ENCODE measurements at regions not wholly inside any gene's neighbourhood (a gene's known extent, or its start where the extent isn't known, plus 50 kb on each side); places are given as distances from the start of the nearest gene placed in this dataset.

DNA sequence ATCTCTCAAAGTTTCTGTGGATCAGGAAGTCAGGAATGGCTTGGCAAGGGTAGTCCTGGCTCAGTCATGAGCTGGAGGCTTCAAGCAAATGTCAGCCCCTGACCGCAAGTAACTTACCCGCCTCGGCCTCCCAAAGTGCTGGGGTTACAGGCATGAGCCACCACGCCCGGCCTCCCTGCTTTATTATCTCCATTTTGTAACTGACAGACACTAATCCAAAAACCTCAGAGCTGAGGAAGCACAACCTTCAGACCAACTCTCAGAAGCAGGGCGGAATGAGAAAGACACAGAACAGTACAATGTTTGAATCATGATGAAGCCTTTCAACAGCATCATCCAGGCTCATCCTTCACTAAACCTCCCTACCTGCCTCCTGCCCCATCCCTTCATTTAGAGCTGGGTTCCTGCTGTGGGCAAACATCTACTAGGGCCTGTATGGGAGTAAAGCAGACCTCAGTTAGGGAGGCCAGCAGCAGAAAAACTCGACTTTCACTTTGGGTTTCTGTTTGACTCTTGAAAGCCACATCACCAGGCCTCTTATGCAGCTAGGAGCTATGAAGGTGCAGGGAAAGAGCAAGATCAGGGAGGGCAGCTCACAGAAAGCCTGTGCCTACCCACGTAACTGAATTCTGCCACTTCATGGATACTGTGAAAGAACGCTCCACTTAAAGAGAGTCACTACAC, 84.4 kb upstream of the RAB4A start:
- WGBS = 94% methylated on average over 9 of the region's 9 CpGs
- DNase-seq (no peak), ATAC-seq (no peak)
- no peaks in the 10 kb centered on the region for H3K27me3 ChIP-seq (ENCODE audit: control insufficient read depth, insufficient read depth)
- peaks cover 1% of the 10 kb centered on the region for H3K4me1 ChIP-seq (ENCODE audit: control insufficient read depth, insufficient read depth, low read length)
- intact Hi-C loops (cut with DNase I) = no loop called here
- no peak overlapping the region for H3K4me3 ChIP-seq (ENCODE audit: low read length)
- H3K27ac ChIP-seq (ENCODE audit: low read length) = no peak overlapping the region
- H3K9me3 ChIP-seq (ENCODE audit: control insufficient read depth, low read length) = no peaks in the 10 kb centered on the region

GRCh38 chr1:229190057-229190575, 80.8 kb upstream of the RAB4A start:
- H3K9me3 ChIP-seq (ENCODE audit: control insufficient read depth, low read length) = no peaks in the 10 kb centered on the region
- ATAC-seq (no peak), DNase-seq (no peak)
- intact Hi-C loops (cut with DNase I) = no loop called here
- H3K27ac ChIP-seq (ENCODE audit: low read length) = no peak overlapping the region
- peaks cover 1% of the 10 kb centered on the region for H3K4me1 ChIP-seq (ENCODE audit: control insufficient read depth, insufficient read depth, low read length)
- 71% methylated on average over 1 of the region's 1 CpG for WGBS
- H3K4me3 ChIP-seq (ENCODE audit: low read length) = no peak overlapping the region
- H3K27me3 ChIP-seq (ENCODE audit: control insufficient read depth, insufficient read depth) = no peaks in the 10 kb centered on the region

GRCh38 chr1:229191066-229191674, 79.7 kb upstream of the RAB4A start:
- Histone ChIP-seq H3K9me3 (ENCODE audit: control insufficient read depth, low read length) (no peaks in the 10 kb centered on the region), H3K4me3 (ENCODE audit: low read length) (no peak overlapping the region), H3K27me3 (ENCODE audit: control insufficient read depth, insufficient read depth) (no peaks in the 10 kb centered on the region), H3K27ac (ENCODE audit: low read length) (no peak overlapping the region), H3K4me1 (ENCODE audit: control insufficient read depth, insufficient read depth, low read length) (peaks cover 1% of the 10 kb centered on the region)
- DNase-seq (no peak), ATAC-seq (no peak)
- 70% methylated on average over 3 of the region's 3 CpGs for WGBS
- intact Hi-C loops (cut with DNase I) = no loop called here

DNA sequence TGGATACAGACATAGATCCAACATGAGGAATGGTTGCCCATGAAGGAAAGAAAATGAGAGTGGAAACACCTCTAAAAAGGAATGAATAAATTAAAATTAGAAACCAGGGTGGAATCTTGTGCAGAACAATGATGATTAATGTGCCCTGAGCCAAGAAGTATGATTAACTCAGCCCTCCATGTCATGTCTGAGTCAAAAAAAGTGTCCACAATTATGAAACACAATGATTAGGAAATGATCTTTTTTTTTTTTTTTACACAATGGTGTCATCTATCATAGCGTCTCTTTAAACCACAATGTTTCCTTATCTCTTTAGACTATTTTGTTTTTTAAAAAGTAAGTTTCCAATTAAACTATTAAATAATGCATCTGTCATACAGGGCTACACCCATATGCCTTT, 78.9 kb upstream of the RAB4A start:
- ATAC-seq (no peak), DNase-seq (no peak)
- WGBS = 41% methylated on average over 1 of the region's 1 CpG
- Histone ChIP-seq H3K4me3 (ENCODE audit: low read length) (no peak overlapping the region), H3K9me3 (ENCODE audit: control insufficient read depth, low read length) (no peaks in the 10 kb centered on the region), H3K27ac (ENCODE audit: low read length) (no peak overlapping the region), H3K4me1 (ENCODE audit: control insufficient read depth, insufficient read depth, low read length) (peaks cover 1% of the 10 kb centered on the region), H3K27me3 (ENCODE audit: control insufficient read depth, insufficient read depth) (no peaks in the 10 kb centered on the region)
- intact Hi-C loops (cut with DNase I) = no loop called here

DNA sequence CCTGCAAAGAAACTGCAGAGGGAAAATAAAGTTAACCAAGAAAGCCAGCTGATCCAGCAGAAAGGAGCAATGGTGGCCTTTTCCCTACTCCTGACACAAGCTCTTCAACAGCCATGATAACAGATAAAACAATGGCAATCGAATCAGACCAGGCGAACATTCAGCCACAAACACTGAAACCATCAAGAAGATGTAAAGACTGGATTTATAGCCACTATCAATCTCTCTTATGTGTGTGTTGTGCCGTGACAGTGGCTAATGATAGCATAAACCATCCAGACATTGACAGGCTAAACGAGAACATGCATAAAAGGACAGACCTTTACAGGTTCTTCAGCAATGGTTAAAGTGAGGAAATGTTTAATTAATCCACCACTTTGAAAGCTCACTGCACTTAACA, 78.1 kb upstream of the RAB4A start:
- intact Hi-C loops (cut with DNase I) = no loop called here
- Histone ChIP-seq H3K27me3 (ENCODE audit: control insufficient read depth, insufficient read depth) (no peaks in the 10 kb centered on the region), H3K27ac (ENCODE audit: low read length) (no peak overlapping the region), H3K4me1 (ENCODE audit: control insufficient read depth, insufficient read depth, low read length) (peaks cover 1% of the 10 kb centered on the region), H3K9me3 (ENCODE audit: control insufficient read depth, low read length) (no peaks in the 10 kb centered on the region), H3K4me3 (ENCODE audit: low read length) (no peak overlapping the region)
- DNase-seq = no peak
- no peak for ATAC-seq
- 85% methylated on average over 4 of the region's 4 CpGs for WGBS

DNA sequence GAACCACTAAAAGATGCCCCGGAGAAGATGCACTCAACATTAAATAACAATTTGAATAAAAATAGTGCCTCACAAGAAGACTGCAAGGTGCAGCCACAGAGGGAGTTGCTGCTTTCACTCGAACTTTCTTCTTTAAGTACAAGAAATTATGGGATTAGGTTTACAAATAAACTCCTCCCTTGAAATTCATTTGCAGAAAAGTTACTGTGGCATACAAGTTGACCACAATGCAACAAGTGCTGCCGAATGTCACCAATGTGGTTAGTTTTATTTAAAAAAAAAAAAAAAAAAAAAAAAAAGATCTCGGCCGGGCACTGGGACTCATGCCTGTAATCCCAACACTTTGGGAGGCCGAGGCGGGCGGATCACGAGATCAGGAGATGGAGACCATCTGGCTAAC, 76.8 kb upstream of the RAB4A start:
- intact Hi-C loops (cut with DNase I) = no loop called here
- Histone ChIP-seq H3K4me1 (ENCODE audit: control insufficient read depth, insufficient read depth, low read length) (peaks cover 1% of the 10 kb centered on the region), H3K9me3 (ENCODE audit: control insufficient read depth, low read length) (no peaks in the 10 kb centered on the region), H3K27me3 (ENCODE audit: control insufficient read depth, insufficient read depth) (no peaks in the 10 kb centered on the region), H3K27ac (ENCODE audit: low read length) (no peak overlapping the region), H3K4me3 (ENCODE audit: low read length) (no peak overlapping the region)
- DNase-seq = no peak
- no peak for ATAC-seq
- WGBS = 94% methylated on average over 9 of the region's 9 CpGs

DNA sequence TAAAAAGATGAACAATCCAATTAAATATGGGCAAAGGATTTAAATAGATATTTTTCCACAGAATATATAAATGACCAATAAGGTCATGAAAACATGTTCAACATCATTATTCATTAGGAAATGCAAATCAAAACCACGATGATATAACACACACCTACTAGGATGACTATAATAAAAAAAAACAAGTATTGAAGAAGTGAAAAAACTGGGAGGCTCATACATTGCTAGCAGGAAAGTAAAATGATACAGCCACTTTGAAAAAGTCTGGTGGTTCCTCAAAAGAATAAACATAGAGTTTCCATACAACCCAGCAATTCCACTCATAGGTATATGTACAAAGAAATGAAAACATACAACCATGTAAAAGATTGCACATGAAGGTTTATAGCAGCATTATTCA, 75.7 kb upstream of the RAB4A start:
- Histone ChIP-seq H3K9me3 (ENCODE audit: control insufficient read depth, low read length) (no peaks in the 10 kb centered on the region), H3K4me1 (ENCODE audit: control insufficient read depth, insufficient read depth, low read length) (no peaks in the 10 kb centered on the region), H3K27me3 (ENCODE audit: control insufficient read depth, insufficient read depth) (no peaks in the 10 kb centered on the region), H3K4me3 (ENCODE audit: low read length) (no peak overlapping the region), H3K27ac (ENCODE audit: low read length) (no peak overlapping the region)
- ATAC-seq = no peak
- intact Hi-C loops (cut with DNase I) = no loop called here
- 85% methylated on average over 1 of the region's 1 CpG for WGBS
- DNase-seq = no peak

DNA sequence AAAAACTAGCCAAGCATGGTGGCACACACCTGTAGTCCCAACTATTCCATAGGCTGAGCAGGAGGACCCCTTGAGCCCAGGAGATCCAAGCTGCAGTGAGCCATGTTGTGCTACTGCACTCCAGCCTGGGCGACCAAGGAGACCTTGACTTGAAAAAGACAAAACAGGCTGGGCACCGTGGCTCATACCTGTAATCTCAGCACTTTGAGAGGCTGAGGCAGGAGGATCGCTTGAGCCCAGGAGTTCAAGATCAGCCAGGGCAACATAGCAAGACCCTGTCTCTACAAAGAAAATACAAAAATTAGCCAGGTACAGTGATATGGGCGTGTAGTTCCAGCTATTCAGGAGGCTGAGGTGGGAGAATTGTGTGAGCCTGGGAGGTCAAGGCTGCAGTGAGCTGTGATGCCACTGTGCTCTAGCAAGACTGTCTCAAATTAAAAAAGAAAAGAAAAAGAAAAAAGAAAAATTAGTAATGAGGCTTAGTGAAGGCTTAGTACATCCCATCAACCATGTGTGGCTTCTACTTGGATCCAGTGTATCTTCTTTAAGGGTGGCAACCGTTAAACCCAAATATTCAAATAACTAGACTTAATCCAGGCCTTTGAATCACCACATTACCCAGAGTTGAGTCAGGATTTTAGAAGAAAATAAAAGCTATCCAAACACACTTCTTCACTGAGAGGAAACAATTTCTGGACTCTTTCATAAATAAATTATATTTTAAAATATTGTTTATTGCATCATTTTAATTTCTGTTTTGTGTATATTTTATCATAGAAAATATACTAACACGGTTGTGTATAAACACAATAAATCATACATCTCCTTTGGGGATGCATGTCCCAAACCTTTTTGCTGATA, 74.3 kb upstream of the RAB4A start:
- H3K4me1 ChIP-seq (ENCODE audit: control insufficient read depth, insufficient read depth, low read length) = no peaks in the 10 kb centered on the region
- WGBS = 92% methylated on average over 6 of the region's 6 CpGs
- H3K27ac ChIP-seq (ENCODE audit: low read length) = no peak overlapping the region
- DNase-seq (no peak), ATAC-seq (no peak)
- H3K27me3 ChIP-seq (ENCODE audit: control insufficient read depth, insufficient read depth) = no peaks in the 10 kb centered on the region
- intact Hi-C loops (cut with DNase I) = no loop called here
- H3K4me3 ChIP-seq (ENCODE audit: low read length) = no peak overlapping the region
- no peaks in the 10 kb centered on the region for H3K9me3 ChIP-seq (ENCODE audit: control insufficient read depth, low read length)

- Histone ChIP-seq H3K27me3 (ENCODE audit: control insufficient read depth, insufficient read depth) (no peaks in the 10 kb centered on the region), H3K27ac (ENCODE audit: low read length) (no peak overlapping the region)
Observed at GRCh38 chr1:229197265-229197585, 73.7 kb upstream of the RAB4A start.

DNA sequence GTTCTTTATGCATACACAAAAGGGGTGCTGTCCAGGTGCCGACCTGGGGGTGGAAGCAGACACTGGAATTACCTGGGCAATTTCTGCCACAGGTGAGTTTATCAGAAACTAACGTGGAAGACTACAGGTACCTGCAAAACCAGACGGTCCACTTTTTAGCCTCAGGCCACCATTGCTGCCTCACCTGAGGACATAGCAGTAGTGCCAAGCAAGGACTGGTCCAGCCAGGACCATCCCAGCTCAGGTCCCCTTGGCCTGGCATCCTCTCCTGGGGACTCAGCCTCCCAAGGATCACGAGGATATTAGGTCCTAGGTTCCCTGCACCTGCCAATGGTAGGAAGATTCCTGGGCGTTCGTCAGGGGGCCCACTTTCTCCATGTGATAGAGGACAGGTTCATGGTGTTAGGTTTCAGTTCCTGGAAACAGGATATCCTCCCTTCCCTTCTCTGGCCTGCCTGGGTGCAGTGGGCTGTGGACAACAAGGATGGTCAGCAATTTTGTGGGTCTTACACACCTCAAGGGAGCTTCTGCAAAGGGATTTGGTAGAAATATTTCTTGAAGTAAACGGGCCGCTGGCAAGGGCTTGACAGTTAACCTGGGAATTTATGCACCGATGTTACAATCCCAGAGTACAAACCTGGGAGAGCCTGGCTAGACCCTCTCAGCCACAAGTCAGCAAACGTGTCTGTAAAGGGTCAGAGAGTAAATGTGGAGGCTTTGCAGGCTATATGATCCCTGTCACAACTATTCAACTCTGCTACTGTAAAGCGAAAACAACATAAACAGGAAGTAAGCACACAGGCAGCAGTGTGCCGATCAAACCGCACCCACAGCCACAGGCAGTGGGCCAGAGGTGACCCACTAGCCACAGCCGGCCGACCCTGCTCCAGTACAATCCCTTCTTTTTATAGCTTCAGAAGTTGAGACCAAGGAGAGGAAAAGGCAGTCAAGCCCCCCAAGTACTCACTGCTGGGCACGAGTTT, 71.4 kb upstream of the RAB4A start:
- intact Hi-C loops (cut with DNase I) = no loop called here
- ATAC-seq (peak in 1 of 2 donors; percentile 35), DNase-seq (peak; percentile 32 to 65 (median 61))
- Histone ChIP-seq H3K27me3 (ENCODE audit: control insufficient read depth, insufficient read depth) (no peaks in the 10 kb centered on the region), H3K4me3 (ENCODE audit: low read length) (no peak overlapping the region), H3K4me1 (ENCODE audit: control insufficient read depth, insufficient read depth, low read length) (peaks cover 2% of the 10 kb centered on the region), H3K9me3 (ENCODE audit: control insufficient read depth, low read length) (no peaks in the 10 kb centered on the region), H3K27ac (ENCODE audit: low read length) (no peak overlapping the region)
- WGBS = 60% methylated on average over 16 of the region's 16 CpGs

More at GRCh38 chr1:229197265-229197585, 73.7 kb upstream of the RAB4A start:
- Histone ChIP-seq H3K4me1 (ENCODE audit: control insufficient read depth, insufficient read depth, low read length) (no peaks in the 10 kb centered on the region), H3K4me3 (ENCODE audit: low read length) (no peak overlapping the region), H3K9me3 (ENCODE audit: control insufficient read depth, low read length) (no peaks in the 10 kb centered on the region)
- ATAC-seq (no peak), DNase-seq (no peak)
- 83% methylated on average over 5 of the region's 5 CpGs for WGBS
- intact Hi-C loops (cut with DNase I) = no loop called here

All from right cardiac atrium (tissue), 5 donors.